ENCODE measurements at regions not wholly inside any gene's neighbourhood (a gene's known extent, or its start where the extent isn't known, plus 50 kb on each side); places are given as distances from the start of the nearest gene placed in this dataset.

- TF ChIP-seq CTCF (IDR thresholded peaks at IDR 0.05) = peak; percentile 76; the same call in 1 of the 2 replicates
- no peak for TF ChIP-seq POLR2AphosphoS5 (IDR thresholded peaks at IDR 0.05; ENCODE audit: low read depth, low read length)
Measured at GRCh38 chr11:81497202-81497804, 1236.4 kb downstream of the FAM181B start.

Data from Panc1 (cell line).